PFSK-1 (cell line): ENCODE measurements at regions not wholly inside any gene's neighbourhood (a gene's known extent, or its start where the extent isn't known, plus 50 kb on each side); places are given as distances from the start of the nearest gene placed in this dataset.

Experiments
- FOXP2 ChIP-seq: optimal IDR thresholded peaks from 2 replicates; pipeline ENCODE3; 2011; ENCODE audit warnings: borderline replicate concordance, control low read depth, inconsistent platforms; ENCODE audit not compliant: insufficient read depth; ENCODE audit errors: extremely low read length, extremely low read depth
- POLR2AphosphoS5 ChIP-seq: IDR thresholded peaks from 2 replicates; pipeline ENCODE4 v1.6.1; 2012; ENCODE audit warnings: low read depth, mild to moderate bottlenecking, control low read depth, low read length, moderate library complexity
- SIN3A ChIP-seq: IDR thresholded peaks from 2 replicates; pipeline ENCODE4 v1.6.1; 2012; ENCODE audit warnings: mild to moderate bottlenecking, low read length, moderate library complexity, borderline replicate concordance; ENCODE audit not compliant: insufficient read depth
- TAF1 ChIP-seq: IDR thresholded peaks from 2 replicates; pipeline ENCODE4 v1.6.1; 2012; ENCODE audit warnings: low read length, control low read depth, borderline replicate concordance; ENCODE audit not compliant: insufficient read depth
- TF ChIP-seq, protein P1 (sequence below), 2 experiments: IDR thresholded peaks; 2 replicates each; pipeline versions ENCODE4 v1.6.1 to v1.8.0; 2011 to 2012; ENCODE audit warnings: low read depth in 2 of 2, low read length in 2 of 2, control low read depth in 1 of 2, inconsistent platforms in 1 of 2, mild to moderate bottlenecking in 1 of 2, moderate library complexity in 1 of 2; ENCODE audit not compliant: insufficient read depth in 1 of 2

DNA sequence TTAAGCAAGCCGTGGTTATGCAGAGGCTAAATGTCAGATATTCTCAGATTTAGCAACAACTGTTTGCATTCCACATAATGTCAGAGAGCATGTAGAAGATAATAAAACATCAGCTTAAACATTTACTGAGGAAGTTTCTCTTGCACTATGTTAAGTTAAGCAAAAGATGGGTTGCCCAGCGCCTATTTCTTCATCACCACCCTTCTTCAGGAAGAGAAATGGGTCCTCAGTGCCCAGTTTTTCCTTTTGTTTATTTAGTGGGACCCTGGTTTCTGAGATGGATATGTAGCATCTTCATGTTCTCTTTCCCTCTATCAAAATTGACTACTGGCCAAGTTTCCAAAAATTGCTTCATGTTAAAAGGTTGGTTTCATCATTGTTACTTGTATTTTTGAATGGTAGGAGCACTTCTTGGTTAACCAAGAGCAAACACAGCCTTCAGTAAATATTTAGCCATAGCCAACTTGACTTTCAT, 356.8 kb downstream of the RFC3 start:
- no peak for TF ChIP-seq SIN3A
- TF ChIP-seq, protein P1, sequence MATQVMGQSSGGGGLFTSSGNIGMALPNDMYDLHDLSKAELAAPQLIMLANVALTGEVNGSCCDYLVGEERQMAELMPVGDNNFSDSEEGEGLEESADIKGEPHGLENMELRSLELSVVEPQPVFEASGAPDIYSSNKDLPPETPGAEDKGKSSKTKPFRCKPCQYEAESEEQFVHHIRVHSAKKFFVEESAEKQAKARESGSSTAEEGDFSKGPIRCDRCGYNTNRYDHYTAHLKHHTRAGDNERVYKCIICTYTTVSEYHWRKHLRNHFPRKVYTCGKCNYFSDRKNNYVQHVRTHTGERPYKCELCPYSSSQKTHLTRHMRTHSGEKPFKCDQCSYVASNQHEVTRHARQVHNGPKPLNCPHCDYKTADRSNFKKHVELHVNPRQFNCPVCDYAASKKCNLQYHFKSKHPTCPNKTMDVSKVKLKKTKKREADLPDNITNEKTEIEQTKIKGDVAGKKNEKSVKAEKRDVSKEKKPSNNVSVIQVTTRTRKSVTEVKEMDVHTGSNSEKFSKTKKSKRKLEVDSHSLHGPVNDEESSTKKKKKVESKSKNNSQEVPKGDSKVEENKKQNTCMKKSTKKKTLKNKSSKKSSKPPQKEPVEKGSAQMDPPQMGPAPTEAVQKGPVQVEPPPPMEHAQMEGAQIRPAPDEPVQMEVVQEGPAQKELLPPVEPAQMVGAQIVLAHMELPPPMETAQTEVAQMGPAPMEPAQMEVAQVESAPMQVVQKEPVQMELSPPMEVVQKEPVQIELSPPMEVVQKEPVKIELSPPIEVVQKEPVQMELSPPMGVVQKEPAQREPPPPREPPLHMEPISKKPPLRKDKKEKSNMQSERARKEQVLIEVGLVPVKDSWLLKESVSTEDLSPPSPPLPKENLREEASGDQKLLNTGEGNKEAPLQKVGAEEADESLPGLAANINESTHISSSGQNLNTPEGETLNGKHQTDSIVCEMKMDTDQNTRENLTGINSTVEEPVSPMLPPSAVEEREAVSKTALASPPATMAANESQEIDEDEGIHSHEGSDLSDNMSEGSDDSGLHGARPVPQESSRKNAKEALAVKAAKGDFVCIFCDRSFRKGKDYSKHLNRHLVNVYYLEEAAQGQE (IDR thresholded peaks at IDR 0.05; ENCODE audit: insufficient read depth in 1 of 2, low read depth in 2 of 2, low read length in 2 of 2), result no peak
- TF ChIP-seq TAF1, result no peak
- TF ChIP-seq FOXP2, result no peak
- no peak for TF ChIP-seq POLR2AphosphoS5

GRCh38 chr13:34175551-34175950, 357.6 kb downstream of the RFC3 start:
- no peak for TF ChIP-seq POLR2AphosphoS5

DNA sequence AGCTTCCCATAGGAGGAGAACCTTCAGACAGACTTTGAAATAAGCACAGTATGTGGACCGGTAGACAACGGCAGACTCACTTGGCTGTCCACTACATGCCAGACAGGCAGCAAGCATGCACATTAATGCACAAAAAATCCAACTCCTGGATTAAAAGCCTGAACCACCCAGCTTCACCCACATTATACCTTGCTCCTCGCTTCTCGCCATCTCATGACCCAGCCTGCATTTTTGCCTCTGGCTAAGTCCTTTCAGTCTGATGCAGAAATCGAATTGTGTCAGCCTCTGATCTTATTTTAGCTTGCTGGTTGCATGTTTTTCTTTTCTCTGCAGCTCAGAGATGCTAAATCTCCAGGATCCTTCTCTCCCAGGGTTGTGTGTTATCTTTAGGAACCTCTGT, 358.7 kb downstream of the RFC3 start:
- no peak for TF ChIP-seq FOXP2
- TF ChIP-seq TAF1, result no peak
- TF ChIP-seq, protein P1 (IDR thresholded peaks at IDR 0.05; ENCODE audit: insufficient read depth in 1 of 2, low read depth in 2 of 2, low read length in 2 of 2), result no peak
- TF ChIP-seq SIN3A, result no peak
- no peak for TF ChIP-seq POLR2AphosphoS5

GRCh38 chr13:34179481-34179880, 361.5 kb downstream of the RFC3 start:
- no peak for TF ChIP-seq SIN3A
- no peak for TF ChIP-seq TAF1

- TF ChIP-seq, protein P1 (IDR thresholded peaks at IDR 0.05; ENCODE audit: insufficient read depth in 1 of 2, low read depth in 2 of 2, low read length in 2 of 2), result no peak
- TF ChIP-seq SIN3A, result no peak
- no peak for TF ChIP-seq POLR2AphosphoS5
- no peak for TF ChIP-seq FOXP2
- TF ChIP-seq TAF1, result no peak
These were observed 362.0 kb downstream of the RFC3 start for GRCh38 chr13:34179927-34180326.

GRCh38 chr13:34189946-34190345, 372.0 kb downstream of the RFC3 start:
- TF ChIP-seq POLR2AphosphoS5 (no peak), FOXP2 (no peak), TAF1 (no peak), SIN3A (no peak)
- TF ChIP-seq, protein P1 (IDR thresholded peaks at IDR 0.05; ENCODE audit: insufficient read depth in 1 of 2, low read depth in 2 of 2, low read length in 2 of 2), result no peak
